NCI-H1930 (cell line): ENCODE measurements at regions not wholly inside any gene's neighbourhood (a gene's known extent, or its start where the extent isn't known, plus 50 kb on each side); places are given as distances from the start of the nearest gene placed in this dataset.

ENCODE experiments used
- DNase-seq, 2 experiments: peaks; one replicate each; lab custom pipeline; 2025; lab: John Stamatoyannopoulos, UW

GRCh38 chr5:68352166-68352565 is 136.6 kb downstream of the PIK3R1 start:
- no peak for DNase-seq

- DNase-seq = no peak
Measured at GRCh38 chr5:68353605-68354004, 138.0 kb downstream of the PIK3R1 start.

GRCh38 chr5:68354315-68354714 is 138.8 kb downstream of the PIK3R1 start:
- DNase-seq = no peak

- no peak for DNase-seq
Measured at GRCh38 chr5:68356216-68356615, 140.7 kb downstream of the PIK3R1 start.

- no peak for DNase-seq
Measured at GRCh38 chr5:68356623-68357022, 141.1 kb downstream of the PIK3R1 start.

- DNase-seq = no peak
Measured at GRCh38 chr5:68359699-68360098, 144.1 kb downstream of the PIK3R1 start.

- no peak for DNase-seq
Measured at GRCh38 chr5:68362331-68362730, 146.8 kb downstream of the PIK3R1 start.

- no peak for DNase-seq
Measured at GRCh38 chr5:68365889-68366288, 150.3 kb downstream of the PIK3R1 start.

GRCh38 chr5:68367287-68367686 is 151.7 kb downstream of the PIK3R1 start:
- no peak for DNase-seq

GRCh38 chr5:68367717-68368116 is 152.2 kb downstream of the PIK3R1 start:
- no peak for DNase-seq

GRCh38 chr5:68368311-68369022 is 152.9 kb downstream of the PIK3R1 start:
- no peak for DNase-seq

GRCh38 chr5:68369023-68369359 is 153.4 kb downstream of the PIK3R1 start:
- no peak for DNase-seq

GRCh38 chr5:68369457-68370125 is 154.0 kb downstream of the PIK3R1 start:
- DNase-seq = no peak

GRCh38 chr5:68370196-68370595 is 154.6 kb downstream of the PIK3R1 start:
- DNase-seq = no peak

GRCh38 chr5:68371607-68372006 is 156.1 kb downstream of the PIK3R1 start:
- DNase-seq = no peak

GRCh38 chr5:68372161-68372560 is 156.6 kb downstream of the PIK3R1 start:
- no peak for DNase-seq

GRCh38 chr5:68373050-68373449 is 157.5 kb downstream of the PIK3R1 start:
- no peak for DNase-seq

GRCh38 chr5:68374796-68375518 is 159.4 kb downstream of the PIK3R1 start:
- no peak for DNase-seq

GRCh38 chr5:68375540-68375939 is 160.0 kb downstream of the PIK3R1 start:
- DNase-seq = no peak

GRCh38 chr5:68376935-68377334 is 161.4 kb downstream of the PIK3R1 start:
- no peak for DNase-seq

- DNase-seq = no peak
Measured at GRCh38 chr5:68377733-68378132, 162.2 kb downstream of the PIK3R1 start.

- DNase-seq = no peak
Measured at GRCh38 chr5:68378204-68378820, 162.8 kb downstream of the PIK3R1 start.
